Stimulated activated CD4-positive, alpha-beta T cell treated with anti-CD3 and anti-CD28 coated beads, Interleukin-12 subunit alpha, Interleukin-12 subunit beta, amount 100 ng/mL, for 48 hours (primary cell): ENCODE measurements at regions not wholly inside any gene's neighbourhood (a gene's known extent, or its start where the extent isn't known, plus 50 kb on each side); places are given as distances from the start of the nearest gene placed in this dataset.
"Not testable (repeated sequence)": the region's sequence is repeated elsewhere in the genome, so short reads cannot be mapped to it uniquely, and the experiment has no call there.

Experiments used
- DNase-seq, 3 donors: peaks; one replicate each; pipeline ENCODE4 v3.0.0-alpha.2; 2020; ENCODE audit warnings: low read depth in 2 of 3, low spot score in 1 of 3

GRCh38 chr10:33626798-33627466 is 292.5 kb upstream of the NRP1 start:
- DNase-seq = no peak

- DNase-seq = no peak
Observed at GRCh38 chr10:33623669-33624068, 289.2 kb upstream of the NRP1 start.

- no peak for DNase-seq
Observed at GRCh38 chr10:33621101-33621500, 286.6 kb upstream of the NRP1 start.

GRCh38 chr10:33618196-33618595 is 283.7 kb upstream of the NRP1 start:
- DNase-seq = no peak

- no peak for DNase-seq
Observed at GRCh38 chr10:33617381-33618080, 283.1 kb upstream of the NRP1 start.

DNA sequence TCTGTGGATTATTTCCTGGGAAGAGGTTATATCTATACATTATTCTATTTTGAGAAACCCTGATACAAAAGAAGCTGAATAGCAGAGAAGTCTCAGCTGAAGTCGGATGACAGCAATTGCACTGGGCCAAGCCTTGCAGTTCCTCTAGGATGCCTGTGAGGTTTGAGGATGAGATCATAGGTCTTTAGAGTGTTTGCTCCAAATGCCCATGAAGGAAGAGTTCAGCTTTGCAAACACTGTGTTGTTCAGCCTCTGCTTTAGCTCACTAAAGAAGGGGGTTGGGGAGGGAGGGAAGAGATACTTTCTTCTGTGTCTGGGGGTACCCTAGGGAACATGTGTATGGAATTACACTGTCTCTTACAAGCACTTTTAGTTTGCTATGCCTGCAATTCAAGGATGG is 282.5 kb upstream of the NRP1 start:
- DNase-seq = no peak

DNA sequence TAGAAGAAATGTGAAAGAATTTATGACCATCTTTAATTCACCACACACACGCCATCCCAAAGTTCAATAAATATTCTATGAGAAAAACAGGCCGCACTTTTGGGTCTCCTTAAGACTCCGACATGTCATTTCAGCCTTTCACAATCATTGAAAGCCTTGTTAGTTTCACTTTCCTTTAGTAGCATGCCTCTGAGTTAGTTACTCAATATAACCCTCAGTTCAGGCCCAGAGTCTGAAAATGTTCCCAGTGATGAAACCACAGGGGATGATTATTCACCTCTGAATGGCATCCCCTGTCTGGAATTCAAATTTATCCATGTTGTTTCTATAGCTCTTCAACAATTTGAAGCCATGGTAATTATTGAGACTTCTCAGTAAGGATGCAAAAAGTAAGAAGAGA is 278.1 kb upstream of the NRP1 start:
- no peak for DNase-seq

- DNase-seq = no peak
Observed at GRCh38 chr10:33612116-33612515, 277.6 kb upstream of the NRP1 start.

GRCh38 chr10:33611423-33611822 is 277.0 kb upstream of the NRP1 start:
- DNase-seq = no peak

GRCh38 chr10:33609546-33609945 is 275.1 kb upstream of the NRP1 start:
- DNase-seq = no peak

DNA sequence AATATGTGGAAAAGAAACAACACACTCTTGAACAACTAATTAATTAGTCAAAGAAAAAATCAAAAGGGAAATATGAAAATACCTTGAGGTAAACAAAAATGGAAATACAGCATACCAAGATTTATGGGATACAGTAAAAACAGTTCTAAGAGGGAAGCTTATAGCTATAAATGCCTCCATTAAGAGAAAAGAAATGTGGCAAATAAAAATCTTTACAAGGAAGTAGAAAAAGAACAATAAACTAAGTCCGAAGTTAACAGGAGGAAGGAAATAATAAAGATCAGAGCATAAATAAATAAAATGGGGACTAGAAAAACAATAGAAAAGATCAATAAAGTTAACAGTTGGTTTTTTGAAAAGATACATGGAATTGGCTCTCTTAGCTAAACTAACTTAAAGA is 267.8 kb upstream of the NRP1 start:
- no peak for DNase-seq

DNA sequence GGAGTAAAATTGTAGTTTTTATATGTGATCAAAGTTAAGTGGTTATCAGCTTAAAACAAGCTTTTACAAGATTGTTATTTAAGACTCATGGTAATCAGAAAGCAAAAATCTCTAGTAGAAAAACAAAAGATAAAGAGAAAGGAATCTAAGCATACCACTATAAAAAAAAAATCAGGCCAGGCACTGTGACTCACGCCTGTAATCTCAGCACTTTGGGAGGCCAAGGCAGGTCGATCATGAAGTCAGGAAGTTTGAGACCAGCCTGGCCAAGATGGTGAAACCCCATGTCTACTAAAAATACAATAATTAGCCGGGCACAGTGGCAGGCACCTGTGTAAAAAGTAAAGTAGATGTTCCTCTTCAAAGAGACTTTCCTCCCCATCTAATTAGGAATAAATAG is 265.9 kb upstream of the NRP1 start:
- no peak for DNase-seq

DNA sequence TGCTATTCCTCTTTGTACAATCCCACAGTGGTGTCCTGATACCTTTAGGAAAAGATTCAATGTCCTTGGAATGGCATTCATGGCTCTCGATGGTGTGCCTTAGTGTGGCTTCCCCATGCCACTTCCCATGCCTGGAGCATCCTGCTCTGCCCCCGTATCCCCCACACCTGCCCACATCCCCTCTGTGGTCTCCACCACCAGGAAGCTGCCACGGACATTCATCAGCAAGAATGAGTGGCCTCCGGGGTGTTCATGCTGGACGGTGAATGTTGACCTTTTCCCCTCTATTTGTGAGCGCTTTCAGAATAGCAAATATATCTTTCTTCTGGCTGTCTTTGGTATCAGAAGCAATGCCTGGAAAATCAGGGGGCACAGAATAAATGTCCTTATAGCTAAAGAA is 262.0 kb upstream of the NRP1 start:
- DNase-seq = no peak

DNA sequence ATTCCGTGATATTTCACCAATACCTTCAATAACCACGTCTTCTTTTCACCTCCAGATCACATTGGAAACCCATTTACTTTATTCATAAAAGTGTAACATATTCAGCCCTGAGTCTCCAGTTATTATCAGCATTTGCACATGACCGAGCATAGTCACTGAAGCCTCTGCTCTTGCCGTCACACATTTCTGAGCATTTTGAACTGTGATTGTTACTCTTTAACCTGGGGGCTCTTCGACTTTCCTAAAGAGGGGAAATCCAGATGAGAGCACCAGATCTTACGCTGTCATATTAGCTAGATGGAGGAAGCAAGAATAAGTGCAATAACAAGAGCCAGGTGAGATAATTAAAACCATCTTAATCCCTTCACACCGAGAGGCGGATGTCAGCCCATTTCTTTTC is 260.0 kb upstream of the NRP1 start:
- no peak for DNase-seq

GRCh38 chr10:33588974-33589600 is 254.6 kb upstream of the NRP1 start:
- DNase-seq = no peak

DNA sequence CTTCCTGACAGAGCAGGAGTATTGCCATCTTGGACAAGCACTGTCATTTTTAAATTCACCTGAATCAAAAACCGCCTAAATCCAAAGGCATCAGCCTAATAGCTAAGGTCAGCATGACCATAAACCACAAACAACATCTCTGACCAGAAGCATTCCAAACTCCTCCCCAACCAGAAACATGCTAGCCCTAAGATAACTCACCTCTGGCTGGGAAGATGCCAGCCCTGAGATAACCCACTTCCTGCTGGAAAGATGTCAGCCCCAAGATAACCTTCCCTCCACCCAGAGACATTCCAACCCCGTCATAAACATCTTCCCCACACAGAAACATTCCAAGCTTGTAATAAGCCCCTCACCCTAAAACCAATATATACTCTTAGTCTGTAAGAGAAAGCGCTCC is 250.1 kb upstream of the NRP1 start:
- not testable (repeated sequence) for DNase-seq

GRCh38 chr10:33579996-33580395 is 245.5 kb upstream of the NRP1 start:
- no peak for DNase-seq

- DNase-seq = no peak
Observed at GRCh38 chr10:33573606-33574005, 239.1 kb upstream of the NRP1 start.

DNA sequence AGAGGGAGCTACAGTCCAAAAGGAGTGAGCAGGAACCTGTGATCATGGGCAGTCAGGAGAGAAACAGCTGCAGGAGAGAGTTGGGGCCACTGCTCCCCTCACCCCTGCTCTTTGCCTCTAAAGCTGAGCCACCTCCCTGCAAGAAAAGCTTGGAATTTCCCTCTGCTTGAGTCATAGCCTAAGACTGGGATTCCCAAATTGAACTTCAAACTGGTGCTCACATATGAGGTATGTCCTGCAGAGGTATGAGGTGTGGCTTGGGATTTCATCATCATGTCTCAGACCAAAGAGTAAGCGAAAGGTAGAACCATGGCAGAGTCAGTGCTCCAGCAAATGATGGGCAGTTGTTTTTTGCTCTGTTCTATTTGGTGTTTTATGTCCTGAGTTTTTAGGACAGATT is 237.1 kb upstream of the NRP1 start:
- DNase-seq = no peak

GRCh38 chr10:33570495-33570894 is 236.0 kb upstream of the NRP1 start:
- DNase-seq = no peak

DNA sequence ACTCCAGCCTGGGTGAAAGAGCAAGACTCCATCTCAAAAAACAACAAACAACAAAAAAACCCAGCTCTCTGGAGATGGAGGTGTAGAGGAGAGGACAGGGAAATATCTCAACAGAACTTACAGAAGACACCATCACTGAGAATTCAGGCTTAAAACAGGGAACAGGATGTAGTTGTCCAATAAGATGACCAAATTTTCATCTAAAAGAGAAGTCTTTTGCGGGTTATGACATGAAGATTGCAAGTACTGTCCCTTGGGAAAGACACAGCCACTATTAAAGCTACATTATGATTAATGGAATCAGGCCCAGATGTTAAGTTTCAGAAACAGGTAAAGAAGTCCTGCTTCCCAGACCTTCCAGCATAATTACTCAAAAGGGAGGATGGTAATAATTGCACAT is 235.2 kb upstream of the NRP1 start:
- DNase-seq = no peak

DNA sequence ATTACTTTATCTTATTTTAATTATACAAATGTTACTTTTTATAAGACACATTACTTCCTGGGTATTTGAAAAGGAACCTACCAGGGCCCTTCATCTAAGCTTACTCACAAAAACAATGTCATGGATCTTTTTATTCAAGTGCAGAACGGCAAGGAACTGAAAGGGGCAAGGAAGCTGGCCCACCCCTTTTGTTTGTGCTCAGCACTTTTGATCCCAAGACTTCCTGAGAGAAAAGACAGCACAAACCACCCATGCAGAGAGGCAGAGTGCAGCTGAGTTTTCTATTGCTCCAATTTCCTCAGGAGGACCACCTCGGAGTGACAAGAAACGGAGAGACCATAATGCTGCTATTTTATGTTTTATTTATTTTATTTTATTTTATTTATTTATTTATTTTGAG is 232.0 kb upstream of the NRP1 start:
- DNase-seq = no peak

GRCh38 chr10:33566001-33566400 is 231.5 kb upstream of the NRP1 start:
- no peak for DNase-seq
